BLaER1 treated with 17β-estradiol and CSF1 and Interleukin-3, amounts not matched to agents 10 nM and 100 nM (cell line): ENCODE measurements at regions not wholly inside any gene's neighbourhood (a gene's known extent, or its start where the extent isn't known, plus 50 kb on each side); places are given as distances from the start of the nearest gene placed in this dataset.
A peak's percentile ranks its signal among the peaks of the same experiment; 100 is the strongest.

ENCODE experiments used
- H3K27ac ChIP-seq, 11 experiments: shearing (Covaris generic); formaldehyde crosslinking; 2 replicates each; pipeline ENCODE4 v1.8.1; 2022
- H3K27me3 ChIP-seq, 11 experiments: shearing (Covaris generic); formaldehyde crosslinking; 2 replicates each; pipeline ENCODE4 v1.8.1; 2022
- H3K36me3 ChIP-seq, 11 experiments: shearing (Covaris generic); formaldehyde crosslinking; 2 replicates each; pipeline ENCODE4 v1.8.1; 2022
- H3K4me1 ChIP-seq, 10 experiments: shearing (Covaris generic); formaldehyde crosslinking; 2 replicates each; pipeline ENCODE4 v1.8.1; 2022
- H3K4me2 ChIP-seq, 11 experiments: shearing (Covaris generic); formaldehyde crosslinking; 2 replicates each; pipeline ENCODE4 v1.8.1; 2022
- H3K4me3 ChIP-seq, 10 experiments: shearing (Covaris generic); formaldehyde crosslinking; 2 replicates each; pipeline ENCODE4 v1.8.1; 2022
- H3K9ac ChIP-seq, 11 experiments: shearing (Covaris generic); formaldehyde crosslinking; 2 replicates each; pipeline ENCODE4 v1.8.1; 2022
- H3K9me3 ChIP-seq, 11 experiments: shearing (Covaris generic); formaldehyde crosslinking; replicated peaks in 1 of 11; 2 replicates each; pipeline ENCODE4 v1.8.1; 2022
- H4K20me1 ChIP-seq, 11 experiments: shearing (Covaris generic); formaldehyde crosslinking; 2 replicates each; pipeline ENCODE4 v1.8.1; 2022
- Cebpa-rat ChIP-seq, 11 experiments: shearing (Covaris generic); IDR thresholded peaks; 2 replicates each; pipeline ENCODE4 v1.8.1; 2022

GRCh38 chr9:129359162-129359811, 181.2 kb upstream of the IER5L start:
- Histone ChIP-seq H4K20me1 (no peaks in the 10 kb centered on the region), H3K27me3 (no peaks in the 10 kb centered on the region), H3K4me1 (peaks cover 29 to 81% (median 64%) of the 10 kb centered on the region in 10 experiments), H3K4me3 (no peak overlapping the region), H3K9me3 (peaks cover 11 to 21% (median 16%) of the 10 kb centered on the region in 11 experiments), H3K9ac (no peak overlapping the region), H3K4me2 (0 out of 22 replicates have a peak overlapping the region, but pooled peaks of 2 of the 11 experiments have one; percentile 9 to 78), H3K27ac (no peak overlapping the region), H3K36me3 (no peaks in the 10 kb centered on the region)
- TF ChIP-seq Cebpa-rat (IDR thresholded peaks at IDR 0.05) = no peak

GRCh38 chr9:129358621-129359154, 180.6 kb upstream of the IER5L start:
- Histone ChIP-seq H3K4me3 (no peak overlapping the region), H3K4me2 (peak overlapping the region in 9 of 11 experiments; percentile 9 to 79 (median 69); a peak in 8 of 22 replicates)
- no peak for TF ChIP-seq Cebpa-rat (IDR thresholded peaks at IDR 0.05)

GRCh38 chr9:129357773-129358245, 179.7 kb upstream of the IER5L start:
- Histone ChIP-seq H3K4me2 (peak overlapping the region; percentile 36 to 79 (median 69); a peak in 18 of 22 replicates), H3K9ac (peak overlapping the region in 2 of 11 experiments; percentile 13 to 24; a peak in 3 of 22 replicates), H3K9me3 (peaks cover 11 to 23% (median 16%) of the 10 kb centered on the region in 11 experiments), H3K27ac (no peak overlapping the region), H4K20me1 (no peaks in the 10 kb centered on the region), H3K36me3 (no peaks in the 10 kb centered on the region), H3K27me3 (no peaks in the 10 kb centered on the region), H3K4me1 (peaks cover 29 to 81% (median 62%) of the 10 kb centered on the region in 10 experiments), H3K4me3 (no peak overlapping the region)
- TF ChIP-seq Cebpa-rat (IDR thresholded peaks at IDR 0.05) = no peak

More at GRCh38 chr9:129358621-129359154, 180.6 kb upstream of the IER5L start:
- Histone ChIP-seq H3K27me3 (no peaks in the 10 kb centered on the region), H3K9me3 (peaks cover 11 to 23% (median 16%) of the 10 kb centered on the region in 11 experiments), H3K9ac (no peak overlapping the region), H3K4me1 (peaks cover 29 to 81% (median 61%) of the 10 kb centered on the region in 10 experiments), H3K27ac (no peak overlapping the region), H3K36me3 (no peaks in the 10 kb centered on the region), H4K20me1 (no peaks in the 10 kb centered on the region)

GRCh38 chr9:129356871-129357772, 179.1 kb upstream of the IER5L start:
- no peak for TF ChIP-seq Cebpa-rat (IDR thresholded peaks at IDR 0.05)

GRCh38 chr9:129355631-129356030, 177.6 kb upstream of the IER5L start:
- no peak overlapping the region for H3K27ac ChIP-seq
- H3K36me3 ChIP-seq = no peaks in the 10 kb centered on the region
- H3K9ac ChIP-seq = no peak overlapping the region
- peaks cover 11 to 23% (median 16%) of the 10 kb centered on the region in 11 experiments for H3K9me3 ChIP-seq
- no peaks in the 10 kb centered on the region for H4K20me1 ChIP-seq
- peaks cover 37 to 74% (median 62%) of the 10 kb centered on the region in 10 experiments for H3K4me1 ChIP-seq
- H3K4me3 ChIP-seq = no peak overlapping the region
- TF ChIP-seq Cebpa-rat (IDR thresholded peaks at IDR 0.05) = no peak
- H3K27me3 ChIP-seq = no peaks in the 10 kb centered on the region
- no peak overlapping the region for H3K4me2 ChIP-seq

More at GRCh38 chr9:129356871-129357772, 179.1 kb upstream of the IER5L start:
- H3K27ac ChIP-seq = peak overlapping the region in 1 of 11 experiments; percentile 11; a peak in 2 of 22 replicates
- peaks cover 29 to 81% (median 62%) of the 10 kb centered on the region in 10 experiments for H3K4me1 ChIP-seq
- peak overlapping the region; percentile 36 to 79 (median 69); a peak in 21 of 22 replicates for H3K4me2 ChIP-seq
- H3K36me3 ChIP-seq = no peaks in the 10 kb centered on the region
- H4K20me1 ChIP-seq = no peaks in the 10 kb centered on the region
- peak overlapping the region in 5 of 11 experiments; percentile 13 to 52 (median 24); a peak in 6 of 22 replicates for H3K9ac ChIP-seq
- H3K9me3 ChIP-seq = peaks cover 11 to 23% (median 16%) of the 10 kb centered on the region in 11 experiments
- H3K4me3 ChIP-seq = no peak overlapping the region
- no peaks in the 10 kb centered on the region for H3K27me3 ChIP-seq

GRCh38 chr9:129354498-129354897, 176.4 kb upstream of the IER5L start:
- Histone ChIP-seq H4K20me1 (no peaks in the 10 kb centered on the region), H3K4me1 (peaks cover 49 to 82% (median 68%) of the 10 kb centered on the region in 10 experiments), H3K4me3 (no peak overlapping the region), H3K9me3 (peaks cover 11 to 23% (median 16%) of the 10 kb centered on the region in 11 experiments), H3K36me3 (no peaks in the 10 kb centered on the region), H3K27ac (no peak overlapping the region), H3K9ac (no peak overlapping the region), H3K4me2 (no peak overlapping the region), H3K27me3 (no peaks in the 10 kb centered on the region)
- TF ChIP-seq Cebpa-rat (IDR thresholded peaks at IDR 0.05) = no peak

- H4K20me1 ChIP-seq = no peaks in the 10 kb centered on the region
- H3K4me1 ChIP-seq = peaks cover 55 to 87% (median 73%) of the 10 kb centered on the region in 10 experiments
- H3K9me3 ChIP-seq = peaks cover 11 to 23% (median 16%) of the 10 kb centered on the region in 11 experiments
- H3K9ac ChIP-seq = peak overlapping the region in 1 of 11 experiments; percentile 30; a peak in 1 of 22 replicates
- peak overlapping the region in 3 of 11 experiments; percentile 3 to 32 (median 15); a peak in 2 of 22 replicates for H3K27ac ChIP-seq
- TF ChIP-seq Cebpa-rat (IDR thresholded peaks at IDR 0.05) = no peak
- peak overlapping the region; percentile 29 to 98 (median 94); a peak in 10 of 22 replicates for H3K4me2 ChIP-seq
- no peak overlapping the region for H3K4me3 ChIP-seq
- H3K27me3 ChIP-seq = no peaks in the 10 kb centered on the region
- H3K36me3 ChIP-seq = no peaks in the 10 kb centered on the region
Observed at GRCh38 chr9:129353697-129354336, 175.8 kb upstream of the IER5L start.

- peak overlapping the region; percentile 58 to 88 (median 83) for H3K27ac ChIP-seq
- no peak for TF ChIP-seq Cebpa-rat (IDR thresholded peaks at IDR 0.05)
- no peaks in the 10 kb centered on the region for H3K27me3 ChIP-seq
- peak overlapping the region; percentile 89 to 98 (median 94) for H3K4me2 ChIP-seq
- peaks cover 11 to 23% (median 16%) of the 10 kb centered on the region in 11 experiments for H3K9me3 ChIP-seq
- peak overlapping the region; percentile 50 to 70 (median 58) for H3K4me3 ChIP-seq
- H3K4me1 ChIP-seq = peaks cover 54 to 82% (median 72%) of the 10 kb centered on the region in 10 experiments
- H3K9ac ChIP-seq = peak overlapping the region; percentile 69 to 82 (median 78)
- no peaks in the 10 kb centered on the region for H4K20me1 ChIP-seq
- H3K36me3 ChIP-seq = no peaks in the 10 kb centered on the region
Observed at GRCh38 chr9:129352146-129352865, 174.2 kb upstream of the IER5L start.
